ENCODE measurements at regions not wholly inside any gene's neighbourhood (a gene's known extent, or its start where the extent isn't known, plus 50 kb on each side); places are given as distances from the start of the nearest gene placed in this dataset.

DNA sequence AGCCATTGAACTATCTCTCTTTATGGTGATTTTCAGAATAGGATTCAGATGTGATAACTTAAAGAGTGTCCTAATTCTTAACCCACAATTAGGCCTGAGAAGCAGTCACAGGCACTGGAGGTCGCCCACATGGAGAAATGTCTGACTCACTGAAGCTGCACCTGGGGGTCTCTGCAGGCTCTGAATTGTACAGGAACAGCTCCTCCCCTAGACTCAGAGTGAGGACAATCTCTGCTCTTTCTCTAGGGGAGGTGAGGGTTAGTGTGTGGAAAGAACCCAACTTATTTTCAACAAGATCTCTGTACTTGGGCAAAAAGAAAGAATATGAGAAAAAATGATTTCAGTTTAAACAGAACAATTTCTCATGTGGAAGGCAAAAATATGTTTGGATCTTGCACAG is 1124.6 kb downstream of the TMEM121 start:
- TF ChIP-seq EZH2 (IDR thresholded peaks at IDR 0.05; ENCODE audit: insufficient read depth, low read length): no peak
- TF ChIP-seq, protein P1, sequence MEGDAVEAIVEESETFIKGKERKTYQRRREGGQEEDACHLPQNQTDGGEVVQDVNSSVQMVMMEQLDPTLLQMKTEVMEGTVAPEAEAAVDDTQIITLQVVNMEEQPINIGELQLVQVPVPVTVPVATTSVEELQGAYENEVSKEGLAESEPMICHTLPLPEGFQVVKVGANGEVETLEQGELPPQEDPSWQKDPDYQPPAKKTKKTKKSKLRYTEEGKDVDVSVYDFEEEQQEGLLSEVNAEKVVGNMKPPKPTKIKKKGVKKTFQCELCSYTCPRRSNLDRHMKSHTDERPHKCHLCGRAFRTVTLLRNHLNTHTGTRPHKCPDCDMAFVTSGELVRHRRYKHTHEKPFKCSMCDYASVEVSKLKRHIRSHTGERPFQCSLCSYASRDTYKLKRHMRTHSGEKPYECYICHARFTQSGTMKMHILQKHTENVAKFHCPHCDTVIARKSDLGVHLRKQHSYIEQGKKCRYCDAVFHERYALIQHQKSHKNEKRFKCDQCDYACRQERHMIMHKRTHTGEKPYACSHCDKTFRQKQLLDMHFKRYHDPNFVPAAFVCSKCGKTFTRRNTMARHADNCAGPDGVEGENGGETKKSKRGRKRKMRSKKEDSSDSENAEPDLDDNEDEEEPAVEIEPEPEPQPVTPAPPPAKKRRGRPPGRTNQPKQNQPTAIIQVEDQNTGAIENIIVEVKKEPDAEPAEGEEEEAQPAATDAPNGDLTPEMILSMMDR (IDR thresholded peaks at IDR 0.05; ENCODE audit: insufficient read depth, low read depth, low read length): no peak
